Spleen (tissue), 7 donors: ENCODE measurements at regions not wholly inside any gene's neighbourhood (a gene's known extent, or its start where the extent isn't known, plus 50 kb on each side); places are given as distances from the start of the nearest gene placed in this dataset.

Experiments used
- POLR2A ChIP-seq, 3 donors: fragments of 450-650 bp; IDR thresholded peaks; one replicate each; pipeline ENCODE4 v1.5.1; 2017; ENCODE audit warnings: antibody characterized with exemption in 3 of 3, mild to moderate bottlenecking in 1 of 3
- TF ChIP-seq, protein P1 (sequence below), 11 experiments: fragments of 200-600 bp in 7 of 11; fragments of 450-650 bp in 4 of 11; sonication (generic) in 4 of 11; IDR thresholded peaks in 8 of 11; conservative IDR thresholded peaks in 3 of 11; 1 replicate in 7 of 11; 2 replicates in 4 of 11; pipeline versions ENCODE4 v1.4.0 to v1.8.0; 2016 to 2021; ENCODE audit warnings: antibody characterized with exemption in 11 of 11, inconsistent platforms in 4 of 11, mild to moderate bottlenecking in 1 of 11
- donor health status: DM: no; HTN: no; CAD: no; lungs with moderate emphysema.
- donor health status: DM: no; HTN: no; CAD: no.
- donor health status: DM: no; HTN: no; CAD: no.

DNA sequence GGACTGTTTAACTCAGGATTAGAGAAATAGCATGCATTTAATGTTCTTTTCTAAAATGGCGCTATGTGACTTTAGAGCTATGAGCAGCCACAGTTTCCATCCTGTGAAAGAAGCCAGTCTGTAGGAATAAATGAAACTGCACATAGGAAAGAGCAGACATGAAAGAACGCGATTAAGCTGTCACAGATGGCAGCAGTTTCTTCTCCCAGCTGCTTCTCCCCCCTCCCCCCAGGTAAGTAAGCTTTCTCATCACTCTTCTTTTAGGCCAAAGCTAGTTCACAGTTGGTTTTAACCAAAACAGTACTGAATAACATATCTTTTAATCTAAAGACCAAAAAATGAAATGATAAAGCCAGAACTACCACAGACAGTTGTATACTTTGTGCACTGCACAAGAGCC lies 266.4 kb downstream of the KCNA4 start:
- no peak for TF ChIP-seq POLR2A (IDR thresholded peaks at IDR 0.05)
- TF ChIP-seq, protein P1, sequence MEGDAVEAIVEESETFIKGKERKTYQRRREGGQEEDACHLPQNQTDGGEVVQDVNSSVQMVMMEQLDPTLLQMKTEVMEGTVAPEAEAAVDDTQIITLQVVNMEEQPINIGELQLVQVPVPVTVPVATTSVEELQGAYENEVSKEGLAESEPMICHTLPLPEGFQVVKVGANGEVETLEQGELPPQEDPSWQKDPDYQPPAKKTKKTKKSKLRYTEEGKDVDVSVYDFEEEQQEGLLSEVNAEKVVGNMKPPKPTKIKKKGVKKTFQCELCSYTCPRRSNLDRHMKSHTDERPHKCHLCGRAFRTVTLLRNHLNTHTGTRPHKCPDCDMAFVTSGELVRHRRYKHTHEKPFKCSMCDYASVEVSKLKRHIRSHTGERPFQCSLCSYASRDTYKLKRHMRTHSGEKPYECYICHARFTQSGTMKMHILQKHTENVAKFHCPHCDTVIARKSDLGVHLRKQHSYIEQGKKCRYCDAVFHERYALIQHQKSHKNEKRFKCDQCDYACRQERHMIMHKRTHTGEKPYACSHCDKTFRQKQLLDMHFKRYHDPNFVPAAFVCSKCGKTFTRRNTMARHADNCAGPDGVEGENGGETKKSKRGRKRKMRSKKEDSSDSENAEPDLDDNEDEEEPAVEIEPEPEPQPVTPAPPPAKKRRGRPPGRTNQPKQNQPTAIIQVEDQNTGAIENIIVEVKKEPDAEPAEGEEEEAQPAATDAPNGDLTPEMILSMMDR (IDR thresholded peaks at IDR 0.05 in 8 of 11, conservative IDR thresholded peaks at IDR 0.05 in 3 of 11): no peak
